GM12878 (cell line): ENCODE measurements at regions not wholly inside any gene's neighbourhood (a gene's known extent, or its start where the extent isn't known, plus 50 kb on each side); places are given as distances from the start of the nearest gene placed in this dataset.

Experiments used
- ATAC-seq: fragments of 200-7000 bp; cut with Tn5 transposase; 3 replicates; pipeline ENCODE4 v1.9.1; 2020; ENCODE audit warnings: mild to moderate bottlenecking, moderate library complexity
- BruUV-seq: library from RNA; stranded (reverse); fragments of 400-500 nt; replicated peaks from 2 replicates; lab custom pipeline; 2021; lab: Mats Ljungman, UMichigan
- CTCF ChIA-PET: fragments of 300-600 bp; sonication (Branson Sonifier 250); formaldehyde crosslinking; extraction: SDS; loops from one replicate; lab custom pipeline; 2021; ENCODE audit warnings: inconsistent platforms; lab: Yijun Ruan, JAX
- POLR2A ChIA-PET: fragments of 350-600 bp; formaldehyde crosslinking; extraction: SDS; loops from one replicate; lab custom pipeline; 2021; ENCODE audit warnings: inconsistent platforms; lab: Charles Lee
- RAD21 ChIA-PET: fragments of 300-600 bp; sonication (Branson Sonifier 250); formaldehyde crosslinking; loops from one replicate; lab custom pipeline; 2023; ENCODE audit warnings: antibody characterized with exemption; ENCODE audit not compliant: unreplicated experiment; lab: Charles Lee
- SMC1A ChIA-PET: fragments of 300-600 bp; sonication (Branson Sonifier 250); formaldehyde crosslinking; loops from one replicate; lab custom pipeline; 2023; ENCODE audit not compliant: unreplicated experiment, uncharacterized antibody; lab: Charles Lee
- DNase-seq: peaks from one replicate; pipeline ENCODE4 v3.0.0-alpha.2; 2011; ENCODE audit warnings: low read depth, low spot score
- FAIRE-seq: peaks from 3 replicates; lab custom pipeline; 2011; peaks lifted over from hg19 to GRCh38; lab: Jason Lieb, UNC
- H2AFZ ChIP-seq: 2 replicates; pipeline ENCODE4 v1.6.0; 2011; ENCODE audit warnings: low read depth, low read length, control low read depth; ENCODE audit not compliant: control insufficient read depth
- H3K27ac ChIP-seq: 2 replicates; pipeline ENCODE4 v1.5.1; 2011; ENCODE audit warnings: control low read depth; ENCODE audit not compliant: control insufficient read depth, insufficient read depth
- H3K27me3 ChIP-seq, 2 experiments: replicated peaks in 1 of 2; 2 replicates each; pipeline versions ENCODE4 v1.6.0 to v1.6.1; 2011; ENCODE audit warnings: low read length in 1 of 2; ENCODE audit not compliant: control insufficient read depth in 2 of 2, insufficient read depth in 2 of 2
- H3K36me3 ChIP-seq, 2 experiments: 2 replicates each; pipeline ENCODE4 v1.5.1; 2011; ENCODE audit warnings: low read length in 1 of 2; ENCODE audit not compliant: control insufficient read depth in 2 of 2, insufficient read depth in 2 of 2
- H3K4me1 ChIP-seq: 2 replicates; pipeline ENCODE4 v1.6.1; 2011; ENCODE audit warnings: mild to moderate bottlenecking, low read length, moderate library complexity, mixed read lengths; ENCODE audit not compliant: control insufficient read depth, insufficient read depth
- H3K4me2 ChIP-seq: 2 replicates; pipeline ENCODE4 v1.6.0; 2011; ENCODE audit warnings: control low read depth; ENCODE audit not compliant: control insufficient read depth, insufficient read depth
- H3K4me3 ChIP-seq: fragments of 200-600 bp; sonication (generic); 2 replicates; pipeline ENCODE4 v1.5.1; 2016
- H3K79me2 ChIP-seq: 2 replicates; pipeline ENCODE4 v1.6.0; 2011; ENCODE audit warnings: low read length; ENCODE audit not compliant: control insufficient read depth, insufficient read depth
- H3K9ac ChIP-seq: 2 replicates; pipeline ENCODE4 v1.8.0; 2011; ENCODE audit warnings: low read length, control low read depth, mixed read lengths; ENCODE audit not compliant: control insufficient read depth, insufficient read depth
- H3K9me3 ChIP-seq: replicated peaks from 3 replicates; pipeline ENCODE4 v1.5.1; 2011; ENCODE audit warnings: mild to moderate bottlenecking, low read length; ENCODE audit not compliant: control insufficient read depth, insufficient read depth
- H4K20me1 ChIP-seq: 2 replicates; pipeline ENCODE4 v1.6.0; 2011; ENCODE audit not compliant: control insufficient read depth, insufficient read depth
- GATAD2B ChIP-seq: fragments of 450-650 bp; conservative IDR thresholded peaks from 2 replicates; pipeline ENCODE4 v1.6.1; 2017; ENCODE audit warnings: low read depth, mild to moderate bottlenecking, moderate library complexity
- MTA3 ChIP-seq: IDR thresholded peaks from 2 replicates; pipeline ENCODE4 v1.6.1; 2012; ENCODE audit warnings: low read length, inconsistent platforms, borderline replicate concordance
- NFYB ChIP-seq: IDR thresholded peaks from 2 replicates; pipeline ENCODE4 v1.6.1; 2011; ENCODE audit warnings: low read depth, mild to moderate bottlenecking, low read length, improper control_type of control experiment, moderate library complexity; ENCODE audit not compliant: insufficient read depth
- NKRF ChIP-seq: fragments of 450-650 bp; conservative IDR thresholded peaks from 2 replicates; pipeline ENCODE4 v1.6.1; 2017; ENCODE audit warnings: mild to moderate bottlenecking, moderate library complexity
- PAX8 ChIP-seq: fragments of 450-650 bp; IDR thresholded peaks from 2 replicates; pipeline ENCODE4 v1.6.1; 2017; ENCODE audit warnings: mild to moderate bottlenecking, moderate library complexity
- SRF ChIP-seq, 2 experiments: IDR thresholded peaks; 2 replicates each; pipeline ENCODE4 v1.6.1; 2011; ENCODE audit warnings: low read depth in 2 of 2, low read length in 2 of 2, mild to moderate bottlenecking in 1 of 2, moderate library complexity in 1 of 2
- ZNF207 ChIP-seq: fragments of 450-650 bp; IDR thresholded peaks from 2 replicates; pipeline ENCODE4 v1.6.1; 2014; ENCODE audit warnings: antibody characterized with exemption, mild to moderate bottlenecking, borderline replicate concordance
- ZNF24 ChIP-seq: fragments of 450-650 bp; IDR thresholded peaks from 2 replicates; pipeline ENCODE4 v1.6.1; 2017; ENCODE audit warnings: antibody characterized with exemption, mild to moderate bottlenecking
- WGBS: methylation state at CpG from one replicate; pipeline ENCODE4 v1.1.6; 2016; ENCODE audit warnings: low lambda C conversion rate; ENCODE audit not compliant: insufficient replicate concordance, insufficient coverage; ENCODE audit errors: missing lambda C conversion rate; 5-methylcytosine and 5-hydroxymethylcytosine counted together
- in situ Hi-C: fragments of 300-500 bp; cut with MboI; formaldehyde crosslinking; loops from 9 replicates; pipeline ENCODE4 v1.14.3; 2018; ENCODE audit warnings: mixed read lengths
- intact Hi-C: fragments of 100-400 bp; cut with micrococcal nuclease; formaldehyde crosslinking; loops from one replicate; pipeline ENCODE4 v1.14.2; 2022; ENCODE audit not compliant: unreplicated experiment
- TF ChIP-seq, protein P1 (sequence below): IDR thresholded peaks from 2 replicates; pipeline ENCODE4 v1.6.1; 2011; ENCODE audit warnings: low read depth, low read length, improper control_type of control experiment, borderline replicate concordance

DNA sequence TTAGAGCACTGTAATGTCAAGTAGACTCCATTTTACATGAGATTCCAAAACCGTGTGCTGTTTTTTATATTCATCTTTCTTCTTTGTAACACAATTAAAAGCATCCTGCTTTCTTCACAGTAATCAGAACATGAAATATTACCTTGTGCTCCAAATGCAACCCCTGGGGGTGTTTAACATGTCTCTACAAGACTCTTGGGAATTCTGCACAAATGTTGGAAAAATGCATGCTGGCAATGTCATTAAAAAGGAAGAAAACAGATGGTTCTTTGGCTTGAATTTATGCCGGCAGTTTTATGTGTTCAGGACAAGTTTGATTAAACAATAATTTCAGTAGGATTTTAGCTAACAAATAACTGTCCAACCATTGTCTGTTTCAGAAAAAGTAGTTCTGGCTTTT, 159.1 kb downstream of the LIG4 start:
- no peak for ATAC-seq
- in situ Hi-C loops: no loop called here

DNA sequence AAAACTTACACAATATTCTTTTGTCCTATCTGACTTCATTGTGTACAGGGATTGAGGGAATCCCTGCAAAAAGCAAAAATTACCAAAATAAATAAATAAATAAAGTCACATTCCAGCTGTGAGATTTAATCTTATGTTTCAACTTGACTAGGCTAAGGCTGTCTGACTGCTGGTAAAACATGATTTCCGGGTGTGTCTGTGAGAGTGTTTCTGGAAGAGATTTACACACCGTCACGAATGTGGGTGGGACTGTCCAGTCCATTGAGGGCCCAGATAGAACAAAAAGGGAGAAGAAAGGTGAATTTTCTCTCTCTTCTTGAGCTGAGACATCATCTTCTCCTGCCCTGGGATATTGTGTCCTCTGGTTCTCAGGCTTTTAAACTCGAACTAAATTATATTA, 166.1 kb downstream of the LIG4 start:
- FAIRE-seq: no peak
- intact Hi-C loops (no loop called here), in situ Hi-C loops (no loop called here)
- no peaks in the 10 kb centered on the region for H3K9me3 ChIP-seq
- no peak for DNase-seq
- H3K4me2 ChIP-seq: no peak overlapping the region
- no peak for TF ChIP-seq NKRF
- TF ChIP-seq MTA3: no peak
- no peak for TF ChIP-seq GATAD2B
- TF ChIP-seq, protein P1, sequence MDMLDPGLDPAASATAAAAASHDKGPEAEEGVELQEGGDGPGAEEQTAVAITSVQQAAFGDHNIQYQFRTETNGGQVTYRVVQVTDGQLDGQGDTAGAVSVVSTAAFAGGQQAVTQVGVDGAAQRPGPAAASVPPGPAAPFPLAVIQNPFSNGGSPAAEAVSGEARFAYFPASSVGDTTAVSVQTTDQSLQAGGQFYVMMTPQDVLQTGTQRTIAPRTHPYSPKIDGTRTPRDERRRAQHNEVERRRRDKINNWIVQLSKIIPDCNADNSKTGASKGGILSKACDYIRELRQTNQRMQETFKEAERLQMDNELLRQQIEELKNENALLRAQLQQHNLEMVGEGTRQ: no peak
- no peak for TF ChIP-seq SRF (IDR thresholded peaks at IDR 0.05; ENCODE audit: low read depth in 2 of 2, low read length in 2 of 2)
- no peak for TF ChIP-seq ZNF207
- no peak for TF ChIP-seq NFYB
- TF ChIP-seq ZNF24: no peak
- no peaks in the 10 kb centered on the region for H3K4me1 ChIP-seq
- H3K27me3 ChIP-seq: no peaks in the 10 kb centered on the region
- ChIA-PET CTCF (no interaction called here), RAD21 (no interaction called here), SMC1A (no interaction called here), POLR2A (no interaction called here)
- no peaks in the 10 kb centered on the region for H3K36me3 ChIP-seq
- ATAC-seq: no peak
- H3K9ac ChIP-seq: no peak overlapping the region
- H3K27ac ChIP-seq: no peak overlapping the region
- no peaks in the 10 kb centered on the region for H4K20me1 ChIP-seq
- no TSS peak for BruUV-seq
- H2AFZ ChIP-seq: no peak overlapping the region
- 12% methylated on average over 4 of the region's 4 CpGs for WGBS
- H3K79me2 ChIP-seq: no peaks in the 10 kb centered on the region
- no peak overlapping the region for H3K4me3 ChIP-seq

More for the DNA sequence above, 159.1 kb downstream of the LIG4 start:
- CTCF ChIA-PET: no interaction called here
- Histone ChIP-seq H3K4me2 (no peak overlapping the region), H4K20me1 (no peaks in the 10 kb centered on the region), H2AFZ (no peak overlapping the region), H3K9ac (no peak overlapping the region), H3K4me1 (no peaks in the 10 kb centered on the region), H3K9me3 (no peaks in the 10 kb centered on the region), H3K27ac (no peak overlapping the region), H3K4me3 (no peak overlapping the region), H3K27me3 (no peaks in the 10 kb centered on the region), H3K36me3 (no peaks in the 10 kb centered on the region), H3K79me2 (no peaks in the 10 kb centered on the region)
- BruUV-seq: no TSS peak
- RAD21 ChIA-PET: no interaction called here
- DNase-seq (no peak), FAIRE-seq (no peak)
- TF ChIP-seq PAX8: no peak
- SMC1A ChIA-PET: interaction anchor here (1.0 kb wide), 2 partner anchors 9 to 30 kb away, joined by 3 read pairs; no protein-coding TSS in a partner anchor
- 43% methylated on average over 2 of the region's 2 CpGs for WGBS
- POLR2A ChIA-PET: no interaction called here
- intact Hi-C loops: no loop called here
